ENCODE measurements at regions not wholly inside any gene's neighbourhood (a gene's known extent, or its start where the extent isn't known, plus 50 kb on each side); places are given as distances from the start of the nearest gene placed in this dataset.

- Histone ChIP-seq H3K4me2 (peak overlapping the region; percentile 39 to 79 (median 61)), H3K9ac (no peak overlapping the region), H4K20me1 (no peaks in the 10 kb centered on the region)
Measured at GRCh38 chr7:30212701-30213111, 71.7 kb upstream of the ZNRF2 start.

GRCh38 chr7:30213637-30214036 is 70.8 kb upstream of the ZNRF2 start:
- Histone ChIP-seq H3K4me1 (peaks cover 19 to 45% (median 28%) of the 10 kb centered on the region in 10 experiments), H3K9me3 (replicated peaks in 1 of 11) (peaks cover 0 to 6% (median 0%) of the 10 kb centered on the region in 11 experiments; a peak in 2 of 22 replicates), H3K27ac (no peak overlapping the region), H3K4me3 (no peak overlapping the region), H3K4me2 (peak overlapping the region in 7 of 11 experiments; percentile 39 to 79 (median 65); a peak in 10 of 22 replicates), H3K9ac (no peak overlapping the region), H3K27me3 (no peaks in the 10 kb centered on the region), H4K20me1 (no peaks in the 10 kb centered on the region), H3K36me3 (no peaks in the 10 kb centered on the region)
- no peak for TF ChIP-seq Cebpa-rat (IDR thresholded peaks at IDR 0.05)

More at GRCh38 chr7:30212701-30213111, 71.7 kb upstream of the ZNRF2 start:
- H3K36me3 ChIP-seq: no peaks in the 10 kb centered on the region
- H3K9me3 ChIP-seq (replicated peaks in 1 of 11): 0 out of 22 replicates have a peak, but pooled peaks cover 0 to 6% (median 0%) of the 10 kb centered on the region in 11 experiments
- TF ChIP-seq Cebpa-rat (IDR thresholded peaks at IDR 0.05): no peak
- no peak overlapping the region for H3K4me3 ChIP-seq
- H3K27me3 ChIP-seq: no peaks in the 10 kb centered on the region
- H3K27ac ChIP-seq: no peak overlapping the region
- H3K4me1 ChIP-seq: peaks cover 19 to 45% (median 28%) of the 10 kb centered on the region in 10 experiments

- no peak for TF ChIP-seq Cebpa-rat (IDR thresholded peaks at IDR 0.05)
- no peak overlapping the region for H3K9ac ChIP-seq
- no peaks in the 10 kb centered on the region for H3K27me3 ChIP-seq
- H3K4me2 ChIP-seq: peak overlapping the region in 5 of 11 experiments; percentile 2 to 26 (median 15); a peak in 7 of 22 replicates
- H4K20me1 ChIP-seq: no peaks in the 10 kb centered on the region
- peaks cover 0 to 13% (median 5%) of the 10 kb centered on the region in 11 experiments; a peak in 8 of 22 replicates for H3K9me3 ChIP-seq (replicated peaks in 1 of 11)
- no peak overlapping the region for H3K4me3 ChIP-seq
- H3K4me1 ChIP-seq: peaks cover 19 to 45% (median 28%) of the 10 kb centered on the region in 10 experiments
- H3K36me3 ChIP-seq: no peaks in the 10 kb centered on the region
- H3K27ac ChIP-seq: no peak overlapping the region
Measured at GRCh38 chr7:30214651-30215137, 69.7 kb upstream of the ZNRF2 start.

GRCh38 chr7:30221764-30222163 is 62.6 kb upstream of the ZNRF2 start:
- H3K36me3 ChIP-seq: no peaks in the 10 kb centered on the region
- H3K4me1 ChIP-seq: peaks cover 16 to 50% (median 39%) of the 10 kb centered on the region in 10 experiments
- peak overlapping the region in 3 of 11 experiments; percentile 71 to 91 (median 77); a peak in 5 of 22 replicates for H3K4me2 ChIP-seq
- H3K4me3 ChIP-seq: no peak overlapping the region
- no peak overlapping the region for H3K27ac ChIP-seq
- H3K27me3 ChIP-seq: no peaks in the 10 kb centered on the region
- H3K9me3 ChIP-seq (replicated peaks in 1 of 11): peaks cover 0 to 35% (median 14%) of the 10 kb centered on the region in 11 experiments; a peak in 11 of 22 replicates
- no peak overlapping the region for H3K9ac ChIP-seq
- no peaks in the 10 kb centered on the region for H4K20me1 ChIP-seq
- TF ChIP-seq Cebpa-rat (IDR thresholded peaks at IDR 0.05): no peak

GRCh38 chr7:30222515-30223215 is 61.7 kb upstream of the ZNRF2 start:
- peak overlapping the region in 6 of 11 experiments; percentile 21 to 91 (median 72); a peak in 11 of 22 replicates for H3K4me2 ChIP-seq
- peaks cover 16 to 59% (median 43%) of the 10 kb centered on the region in 10 experiments for H3K4me1 ChIP-seq
- peak overlapping the region in 1 of 11 experiments; percentile 10; a peak in 1 of 22 replicates for H3K9ac ChIP-seq
- no peaks in the 10 kb centered on the region for H3K36me3 ChIP-seq
- TF ChIP-seq Cebpa-rat (IDR thresholded peaks at IDR 0.05): no peak
- peaks cover 0 to 35% (median 14%) of the 10 kb centered on the region in 11 experiments; a peak in 11 of 22 replicates for H3K9me3 ChIP-seq (replicated peaks in 1 of 11)
- H3K27me3 ChIP-seq: no peaks in the 10 kb centered on the region
- no peaks in the 10 kb centered on the region for H4K20me1 ChIP-seq
- H3K27ac ChIP-seq: no peak overlapping the region
- H3K4me3 ChIP-seq: no peak overlapping the region

GRCh38 chr7:30223896-30224295 is 60.5 kb upstream of the ZNRF2 start:
- no peaks in the 10 kb centered on the region for H3K36me3 ChIP-seq
- peaks cover 0 to 30% (median 13%) of the 10 kb centered on the region in 11 experiments; a peak in 11 of 22 replicates for H3K9me3 ChIP-seq (replicated peaks in 1 of 11)
- TF ChIP-seq Cebpa-rat (IDR thresholded peaks at IDR 0.05): no peak
- peak overlapping the region in 7 of 11 experiments; percentile 67 to 91 (median 75); a peak in 13 of 22 replicates for H3K4me2 ChIP-seq
- no peak overlapping the region for H3K9ac ChIP-seq
- 0 out of 20 replicates have a peak overlapping the region, but pooled peaks of 1 of the 10 experiments have one; percentile 3 for H3K4me3 ChIP-seq
- H3K4me1 ChIP-seq: peaks cover 16 to 70% (median 43%) of the 10 kb centered on the region in 10 experiments
- H4K20me1 ChIP-seq: no peaks in the 10 kb centered on the region
- H3K27me3 ChIP-seq: no peaks in the 10 kb centered on the region
- H3K27ac ChIP-seq: peak overlapping the region in 5 of 11 experiments; percentile 72 to 78 (median 77); a peak in 9 of 22 replicates

- Histone ChIP-seq H3K4me1 (peaks cover 16 to 72% (median 43%) of the 10 kb centered on the region in 10 experiments), H3K9ac (peak overlapping the region in 4 of 11 experiments; percentile 4 to 63 (median 53); a peak in 7 of 22 replicates), H4K20me1 (no peaks in the 10 kb centered on the region), H3K27ac (peak overlapping the region in 10 of 11 experiments; percentile 28 to 82 (median 76); a peak in 17 of 22 replicates), H3K4me3 (0 out of 20 replicates have a peak overlapping the region, but pooled peaks of 2 of the 10 experiments have one; percentile 3 to 7), H3K27me3 (no peaks in the 10 kb centered on the region), H3K36me3 (no peaks in the 10 kb centered on the region), H3K4me2 (peak overlapping the region in 8 of 11 experiments; percentile 67 to 95 (median 76); a peak in 14 of 22 replicates), H3K9me3 (replicated peaks in 1 of 11) (peaks cover 0 to 24% (median 12%) of the 10 kb centered on the region in 11 experiments; a peak in 10 of 22 replicates)
- TF ChIP-seq Cebpa-rat (IDR thresholded peaks at IDR 0.05): peak in 3 of 11 experiments; percentile 55 to 72 (median 71); a peak in 5 of 22 replicates
Measured at GRCh38 chr7:30224511-30225062, 59.8 kb upstream of the ZNRF2 start.

- H3K36me3 ChIP-seq: no peaks in the 10 kb centered on the region
- H3K4me1 ChIP-seq: peaks cover 22 to 76% (median 46%) of the 10 kb centered on the region in 10 experiments
- H3K9me3 ChIP-seq (replicated peaks in 1 of 11): peaks cover 0 to 17% (median 2%) of the 10 kb centered on the region in 11 experiments; a peak in 10 of 22 replicates
- H3K4me2 ChIP-seq: peak overlapping the region; percentile 41 to 95 (median 81)
- H3K27ac ChIP-seq: peak overlapping the region; percentile 64 to 82 (median 77)
- H3K9ac ChIP-seq: peak overlapping the region; percentile 40 to 64 (median 60); a peak in 20 of 22 replicates
- peak overlapping the region in 2 of 10 experiments; percentile 6 to 23; a peak in 5 of 20 replicates for H3K4me3 ChIP-seq
- TF ChIP-seq Cebpa-rat (IDR thresholded peaks at IDR 0.05): peak in 2 of 11 experiments; percentile 31 to 53; a peak in 1 of 22 replicates
- no peaks in the 10 kb centered on the region for H4K20me1 ChIP-seq
- no peaks in the 10 kb centered on the region for H3K27me3 ChIP-seq
Measured at GRCh38 chr7:30225863-30226613, 58.4 kb upstream of the ZNRF2 start.

All from BLaER1 treated with 17β-estradiol and CSF1 and Interleukin-3, amounts not matched to agents 10 nM and 100 nM (cell line).